COR-L47 (cell line): ENCODE measurements at regions not wholly inside any gene's neighbourhood (a gene's known extent, or its start where the extent isn't known, plus 50 kb on each side); places are given as distances from the start of the nearest gene placed in this dataset.

ENCODE experiments used
- DNase-seq: peaks from one replicate; lab custom pipeline; 2025; lab: John Stamatoyannopoulos, UW

DNA sequence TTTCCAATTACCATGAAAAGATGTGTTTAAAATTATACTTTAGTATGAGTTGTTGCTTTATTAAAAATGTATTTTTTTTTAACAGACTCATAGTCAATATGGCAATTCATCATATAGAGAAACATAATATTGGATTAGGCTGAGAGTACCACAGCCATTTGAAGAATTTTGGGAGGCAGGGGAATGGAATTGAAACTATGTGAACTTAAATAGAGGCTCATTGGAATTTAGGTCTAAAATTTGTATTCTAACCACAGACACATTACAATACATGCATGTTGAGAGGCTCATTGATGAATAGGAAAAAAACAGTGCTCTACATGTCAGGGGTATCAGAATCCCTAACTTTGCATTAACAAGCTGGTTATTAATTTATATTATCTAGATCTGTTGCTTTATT is 269.6 kb downstream of the DKK2 start:
- DNase-seq, result no peak

DNA sequence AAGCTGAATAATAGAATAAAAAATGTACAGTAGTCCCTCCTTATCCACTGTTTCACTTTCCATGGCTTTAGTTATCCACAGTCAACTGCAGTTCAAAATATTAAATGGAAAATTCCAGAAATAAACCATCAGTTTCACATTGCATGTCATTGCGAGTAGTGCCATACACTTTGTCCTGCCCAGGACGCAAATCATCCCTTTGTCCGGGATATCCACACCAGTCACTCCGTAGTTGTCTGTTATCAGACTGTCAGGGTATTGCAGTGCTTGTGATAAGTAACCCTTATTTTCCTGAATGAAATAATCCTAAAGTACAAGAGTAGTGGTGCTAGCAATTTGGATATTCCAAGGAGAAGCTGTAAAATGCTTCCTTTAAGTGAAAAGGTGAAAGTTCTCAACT is 271.3 kb downstream of the DKK2 start:
- no peak for DNase-seq

GRCh38 chr4:106762666-106763443 is 273.3 kb downstream of the DKK2 start:
- no peak for DNase-seq

DNA sequence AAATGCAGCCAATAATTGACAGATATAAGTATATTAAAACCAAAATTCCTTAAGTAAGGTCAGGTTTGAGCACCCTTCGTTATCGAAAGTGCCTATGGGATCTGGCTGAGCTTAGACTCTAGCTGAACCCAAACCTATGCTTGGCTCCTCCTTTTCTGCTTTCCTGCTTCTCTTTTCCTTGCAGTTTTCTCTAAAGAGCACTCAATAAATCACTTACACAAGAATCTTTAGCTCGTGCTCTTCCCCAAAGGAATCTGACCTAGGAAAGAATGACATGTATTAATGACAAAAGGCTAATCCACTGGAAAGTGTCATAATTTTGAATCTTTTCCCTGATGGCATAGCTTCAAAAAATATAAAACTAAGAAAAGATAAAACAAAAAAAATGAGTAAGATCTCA is 282.7 kb downstream of the DKK2 start:
- no peak for DNase-seq

DNA sequence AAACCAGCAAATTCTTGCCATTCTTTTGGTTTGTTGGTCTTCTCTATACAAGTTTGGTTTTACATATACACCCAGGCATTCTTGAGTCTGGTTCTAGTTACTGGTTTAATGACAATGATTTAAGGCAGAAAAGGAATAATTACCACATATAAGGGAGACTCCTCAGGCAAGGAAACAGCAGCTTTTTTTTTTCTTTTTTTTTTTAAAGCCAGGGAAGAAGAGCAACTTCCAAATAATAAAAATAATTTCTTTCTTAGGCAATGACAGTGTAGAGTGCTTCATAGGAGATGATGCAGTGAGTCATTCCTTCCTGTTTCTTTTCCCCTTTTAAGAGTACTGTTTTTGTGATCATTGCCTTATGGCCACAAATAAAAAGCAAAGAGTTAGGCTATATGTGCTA is 289.7 kb downstream of the DKK2 start:
- no peak for DNase-seq

DNA sequence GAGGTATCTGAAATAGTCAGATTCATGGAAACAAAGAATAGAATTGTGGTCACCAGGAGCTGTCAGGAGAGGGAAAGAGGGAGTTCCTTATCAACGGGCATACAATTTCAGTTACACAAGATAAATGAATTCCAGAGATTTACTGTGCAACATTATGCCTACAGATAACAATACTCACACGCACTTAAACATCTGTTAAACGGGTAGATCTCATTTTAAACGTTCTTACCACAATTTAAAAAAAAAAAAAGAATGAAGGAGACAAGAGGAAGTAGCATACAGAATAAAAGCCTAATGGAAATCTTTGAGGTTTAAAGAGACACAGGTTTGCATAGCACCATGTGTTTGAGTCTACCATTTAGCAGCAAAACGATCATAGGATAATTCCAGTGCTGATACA is 298.0 kb downstream of the DKK2 start:
- DNase-seq, result no peak

DNA sequence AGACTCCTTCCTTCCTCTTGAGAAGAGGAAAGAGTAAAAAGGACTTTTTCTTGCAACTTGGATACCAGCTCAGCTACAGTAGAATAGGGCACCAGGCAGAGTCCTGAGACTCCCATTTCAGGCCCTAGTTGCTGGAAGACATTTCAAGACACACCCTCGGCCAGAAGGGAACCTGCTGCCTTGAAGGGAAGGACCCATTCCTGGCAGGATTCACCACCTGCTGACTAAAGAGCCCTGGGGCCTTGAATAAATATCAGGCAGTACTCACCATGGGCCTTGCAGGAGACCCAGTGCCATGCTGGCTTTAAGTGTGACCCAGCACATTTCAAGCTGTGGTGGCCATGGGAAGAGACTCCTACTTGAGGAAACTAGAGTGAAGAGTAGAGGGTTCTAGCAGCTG is 317.6 kb downstream of the DKK2 start:
- no peak for DNase-seq

DNA sequence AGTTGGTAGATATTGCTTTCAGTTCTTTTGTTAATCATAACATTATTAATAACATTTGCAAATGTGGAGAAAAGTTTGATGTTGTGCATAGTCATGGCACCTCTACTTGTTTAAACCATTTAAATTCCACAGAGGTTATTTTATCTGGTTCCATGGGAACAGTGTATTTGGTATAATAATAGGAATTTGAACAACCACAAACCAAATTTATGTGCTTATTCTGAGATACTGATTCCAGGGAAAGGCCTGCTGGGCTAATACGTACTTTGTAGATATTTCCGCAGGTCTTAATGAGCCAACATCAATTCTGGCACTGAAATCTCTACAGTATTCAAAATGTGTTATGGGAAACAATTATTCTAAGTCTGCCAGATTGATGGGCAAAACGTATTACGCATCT is 319.0 kb downstream of the DKK2 start:
- no peak for DNase-seq

DNA sequence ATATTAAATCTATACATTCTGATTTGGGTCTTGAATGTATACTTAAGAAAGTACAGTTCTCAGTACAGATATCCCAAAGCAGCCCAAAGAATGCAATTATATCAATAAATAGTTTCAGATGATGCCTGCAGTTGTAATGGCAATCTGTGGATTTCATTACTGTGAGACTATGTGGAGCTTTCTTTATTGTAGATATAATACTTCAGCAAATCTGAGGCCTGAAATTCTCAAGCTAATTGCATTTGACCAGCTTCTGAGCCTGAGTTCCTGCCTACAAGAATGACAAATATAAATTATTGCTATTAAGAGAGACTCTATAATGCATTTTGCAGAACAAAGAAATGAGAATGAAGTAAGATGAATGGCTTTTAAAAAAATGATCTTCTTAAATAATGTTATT is 320.3 kb downstream of the DKK2 start:
- DNase-seq, result no peak

GRCh38 chr4:106708464-106708816 is 327.7 kb downstream of the DKK2 start:
- DNase-seq, result no peak

DNA sequence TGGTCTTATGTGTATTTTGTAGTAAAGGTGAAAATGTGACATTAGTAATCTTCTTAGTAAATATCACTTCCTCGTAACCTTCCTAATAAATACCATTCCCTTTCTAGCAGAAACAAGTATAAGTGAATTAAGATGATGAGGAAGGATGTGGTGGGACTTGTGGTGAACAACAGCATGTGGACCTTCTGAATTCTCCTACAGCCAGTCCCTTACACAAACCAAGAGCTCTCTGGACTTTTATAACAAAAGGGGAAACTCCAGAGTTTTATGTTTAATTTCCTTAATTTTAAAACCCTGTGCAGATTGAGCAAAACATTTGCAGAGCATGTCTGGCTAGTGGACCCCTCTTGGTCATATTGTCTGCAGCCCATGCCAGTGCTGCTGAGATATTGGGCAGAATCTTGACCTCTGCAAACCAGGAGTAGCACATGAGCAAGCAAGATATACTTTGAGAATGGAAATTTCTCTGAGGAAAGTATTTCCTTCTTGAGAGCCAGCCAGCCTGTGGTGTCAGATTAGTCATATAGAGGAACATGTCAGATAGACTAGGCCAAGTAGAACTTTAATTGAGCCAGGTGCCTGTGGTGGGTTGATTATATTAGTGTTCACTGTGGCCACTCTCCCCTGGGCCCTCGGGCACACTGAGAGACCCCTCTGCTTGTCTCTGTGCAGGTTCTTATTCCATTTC is 328.2 kb downstream of the DKK2 start:
- no peak for DNase-seq

GRCh38 chr4:106704253-106704870 is 331.8 kb downstream of the DKK2 start:
- no peak for DNase-seq

GRCh38 chr4:106700321-106700720 is 331.7 kb upstream of the GIMD1 start:
- DNase-seq, result no peak

DNA sequence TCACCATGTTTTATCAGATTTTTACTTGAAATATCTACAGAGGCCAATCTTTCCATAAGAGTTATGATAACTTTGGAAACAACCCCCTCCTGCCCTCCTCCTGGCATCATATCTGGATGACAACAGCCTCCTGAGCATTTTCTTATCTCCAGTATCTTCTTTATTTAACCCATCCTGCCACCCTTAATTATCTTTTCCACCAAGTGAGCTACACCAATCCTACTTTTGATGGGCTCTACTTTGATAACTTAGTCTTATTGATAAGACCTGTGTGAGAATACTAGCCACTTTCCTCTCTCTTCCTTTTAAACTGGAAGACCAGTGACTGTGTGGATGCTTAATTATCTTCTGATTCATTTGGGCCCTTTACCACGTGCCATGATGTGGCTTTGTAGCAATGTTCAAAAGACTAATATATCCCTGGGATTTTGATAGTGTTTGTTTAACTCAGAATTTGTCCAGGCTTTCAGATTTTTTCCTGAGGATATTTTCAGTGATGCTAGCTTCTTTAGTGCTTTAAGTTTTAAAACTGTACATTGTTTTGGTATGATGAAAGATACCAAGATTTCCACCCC is 330.1 kb upstream of the GIMD1 start:
- DNase-seq, result no peak

DNA sequence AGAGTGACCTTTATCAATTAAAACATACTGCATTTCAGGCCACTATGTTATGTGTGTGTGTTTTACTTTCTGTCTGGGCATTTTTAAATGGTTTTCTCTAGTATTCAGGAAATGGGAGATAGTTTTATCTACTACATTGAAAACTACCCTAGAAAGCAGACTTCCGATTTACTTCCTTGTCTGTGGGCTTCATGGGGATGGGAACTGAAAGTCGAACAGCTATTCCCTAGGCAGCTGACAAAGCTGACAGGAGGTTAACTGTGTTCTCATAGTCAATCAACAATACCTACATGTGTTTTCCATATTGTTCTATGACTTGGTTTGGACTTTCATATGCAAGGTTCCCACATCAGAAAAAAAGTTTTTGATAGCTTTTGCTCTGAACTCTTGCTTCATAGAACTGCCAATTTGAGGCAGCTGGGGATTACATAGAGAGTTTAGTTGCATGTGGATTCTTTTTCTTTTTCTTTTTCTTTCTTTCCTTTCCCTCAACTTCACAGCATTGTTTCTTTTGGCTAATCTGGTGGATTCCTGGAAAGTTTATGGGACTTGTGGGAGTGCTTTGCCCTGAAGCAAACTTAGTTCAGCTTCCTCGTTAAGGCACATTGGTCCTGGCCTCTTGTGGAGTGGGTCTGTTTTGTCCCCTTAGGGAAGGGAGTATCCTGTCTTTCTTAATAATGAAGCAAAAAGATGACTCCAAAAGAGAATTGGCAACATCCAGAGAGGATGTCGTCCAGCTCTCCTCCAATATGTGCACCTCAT is 327.1 kb upstream of the GIMD1 start:
- no peak for DNase-seq

- no peak for DNase-seq
Observed at GRCh38 chr4:106694232-106694631, 325.7 kb upstream of the GIMD1 start.

GRCh38 chr4:106691749-106692148 is 323.2 kb upstream of the GIMD1 start:
- no peak for DNase-seq

DNA sequence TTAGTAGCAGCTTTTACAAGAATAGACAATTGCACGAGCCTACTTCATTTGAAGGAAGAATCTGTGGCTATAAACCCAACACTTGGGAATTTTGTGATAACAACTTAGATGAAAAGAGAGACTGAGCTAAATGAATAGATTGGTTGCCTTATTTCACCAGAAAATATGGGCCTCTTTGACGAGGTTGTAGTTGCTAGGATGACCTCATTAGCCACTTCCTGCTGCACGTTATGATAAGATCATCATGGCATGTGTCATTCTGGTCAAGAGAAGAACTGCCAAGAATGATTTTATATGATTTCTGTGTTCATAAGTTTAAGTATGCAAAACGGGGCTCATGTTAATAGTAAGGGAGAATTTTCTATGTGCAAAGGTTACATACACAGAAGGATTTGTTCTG is 321.9 kb upstream of the GIMD1 start:
- DNase-seq, result no peak

GRCh38 chr4:106687026-106687425 is 318.4 kb upstream of the GIMD1 start:
- DNase-seq, result no peak

GRCh38 chr4:106681381-106681921 is 312.9 kb upstream of the GIMD1 start:
- DNase-seq, result no peak

DNA sequence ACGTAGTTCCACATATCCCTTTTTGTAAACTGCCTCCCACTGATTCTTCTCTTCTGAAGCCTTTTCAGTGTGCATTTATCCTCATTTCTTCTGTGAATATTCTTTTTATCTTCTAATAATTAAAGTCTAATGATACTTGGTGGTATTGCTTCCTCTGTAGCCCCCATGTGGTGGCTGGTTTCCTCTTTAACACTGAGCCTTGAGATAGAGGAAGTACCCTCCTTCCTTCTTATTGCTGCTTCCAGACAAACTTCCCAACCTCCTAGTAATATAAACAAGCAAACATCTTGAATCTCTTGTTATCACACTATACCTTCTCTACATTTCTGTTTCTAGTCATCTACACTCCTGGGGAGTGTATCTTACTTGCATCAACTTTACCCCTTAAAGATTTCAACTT is 310.5 kb upstream of the GIMD1 start:
- DNase-seq, result no peak

DNA sequence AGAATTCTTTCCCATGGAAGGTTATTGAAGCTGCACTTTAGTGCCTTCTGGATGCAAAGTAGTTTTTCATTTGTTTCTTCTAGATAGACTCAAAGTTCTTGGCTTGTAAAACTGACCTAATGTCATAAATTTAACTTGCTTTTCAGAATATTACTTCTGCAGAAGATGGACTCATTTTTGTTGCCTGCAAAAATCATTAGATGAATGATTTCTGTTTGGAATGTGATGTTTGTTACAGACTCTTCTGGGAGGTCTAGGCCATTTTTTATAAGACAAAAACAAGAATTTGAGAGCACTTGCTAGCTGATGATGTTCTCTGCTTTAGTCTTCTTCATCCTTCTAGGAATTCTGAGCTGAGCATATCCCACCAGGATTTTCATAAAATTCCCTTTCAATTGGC is 308.6 kb upstream of the GIMD1 start:
- DNase-seq, result no peak
